GM21619 (cell line): ENCODE measurements at regions not wholly inside any gene's neighbourhood (a gene's known extent, or its start where the extent isn't known, plus 50 kb on each side); places are given as distances from the start of the nearest gene placed in this dataset.
"Not testable (repeated sequence)": the region's sequence is repeated elsewhere in the genome, so short reads cannot be mapped to it uniquely, and the experiment has no call there.

Experiments used
- ATAC-seq: cut with Tn5 transposase; IDR thresholded peaks from one replicate; pipeline ENCODE4 v1.9.1; 2021; ENCODE audit not compliant: unreplicated experiment

DNA sequence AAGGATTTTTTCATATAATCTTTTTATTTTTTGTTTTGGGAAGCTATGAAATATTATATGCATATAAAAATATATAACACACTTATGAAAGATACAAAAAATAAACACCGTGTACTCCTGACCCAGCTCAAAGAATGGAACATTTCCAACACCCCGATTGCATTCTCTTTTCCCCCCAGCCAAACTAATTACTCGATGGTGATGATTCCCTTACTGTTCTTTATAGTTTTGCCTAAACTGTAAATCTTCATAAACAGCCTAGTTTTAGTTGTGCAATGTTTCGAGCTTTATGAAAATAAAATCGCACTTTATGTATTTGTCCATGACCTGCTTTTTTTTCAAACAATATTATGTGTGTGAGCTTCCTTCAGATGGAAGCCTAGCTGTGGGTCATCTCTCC is 352.0 kb upstream of the KAZN start:
- ATAC-seq: no peak

DNA sequence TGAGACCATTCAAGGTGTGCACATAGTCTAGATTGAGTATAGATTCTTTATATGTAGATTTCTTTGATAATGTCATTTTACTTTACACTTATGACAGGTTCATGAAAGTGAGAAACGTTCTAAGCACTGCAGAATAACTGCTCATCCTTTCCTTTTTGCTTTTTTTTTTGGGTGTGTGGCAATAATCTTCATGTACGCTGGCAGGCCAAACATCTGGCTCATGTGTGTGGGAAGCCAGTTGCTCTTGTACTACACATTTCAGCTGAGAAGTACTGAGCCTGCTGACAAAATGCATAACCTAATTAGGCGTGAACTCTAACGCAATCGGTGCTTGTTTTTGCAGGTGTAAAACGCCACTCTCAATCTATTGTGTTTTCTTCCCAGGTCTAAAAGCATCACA is 350.8 kb upstream of the KAZN start:
- no peak for ATAC-seq

DNA sequence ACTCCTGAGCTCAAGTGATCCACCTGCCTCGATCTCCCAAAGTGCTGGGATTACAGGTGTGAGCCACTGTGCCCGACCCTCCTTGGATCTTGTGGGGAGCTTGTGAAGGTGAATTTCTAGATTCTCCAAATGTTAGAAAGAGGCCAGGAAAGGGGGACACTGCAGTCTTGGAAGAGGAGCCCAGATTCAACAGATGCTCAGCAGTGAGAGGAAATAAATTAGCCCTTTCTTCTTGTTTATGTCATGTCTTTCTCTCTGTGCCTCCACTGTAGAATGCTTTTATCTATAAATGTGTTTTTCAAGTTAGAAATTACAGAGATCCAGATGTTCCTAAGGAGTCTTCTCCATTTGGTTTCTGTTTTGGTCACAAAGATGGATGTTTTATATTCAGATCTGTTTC is 346.6 kb upstream of the KAZN start:
- no peak for ATAC-seq

DNA sequence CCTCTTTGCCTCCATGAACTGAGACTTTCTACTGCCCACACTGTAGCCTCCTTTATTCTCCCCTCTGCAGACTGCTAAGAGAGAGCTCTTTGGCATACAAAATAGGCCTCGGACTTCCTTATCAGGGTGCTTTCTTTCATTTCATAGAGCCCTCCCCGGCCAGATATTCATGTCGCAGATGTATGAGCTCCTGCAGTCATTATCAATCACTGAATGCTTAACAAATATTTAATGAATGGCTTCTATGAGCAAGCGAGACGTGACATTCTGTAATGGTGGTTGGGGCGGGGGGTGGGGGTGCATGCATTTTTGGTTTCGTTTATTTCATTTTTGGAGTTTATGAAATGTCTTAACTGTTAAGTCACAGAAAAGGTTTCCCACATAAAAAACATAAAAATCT is 344.8 kb upstream of the KAZN start:
- no peak for ATAC-seq

DNA sequence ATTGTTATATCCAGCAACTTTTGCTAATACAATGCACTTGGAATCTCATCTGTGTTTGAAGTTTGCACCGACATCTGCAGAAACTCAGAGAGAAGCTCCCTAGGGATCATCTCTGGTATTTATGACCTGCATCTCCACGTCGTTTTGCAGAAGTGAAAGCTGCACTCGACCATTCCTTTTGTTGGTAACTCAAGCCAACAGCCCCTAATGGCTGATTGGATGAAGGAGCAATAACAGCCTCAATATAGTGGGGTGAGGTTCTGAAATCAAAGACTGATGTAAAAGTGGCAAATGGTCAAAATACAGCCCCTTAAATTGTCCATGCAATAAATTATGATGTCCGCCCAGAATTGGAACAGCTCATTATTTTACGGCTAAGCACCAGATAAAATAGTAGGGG is 344.2 kb upstream of the KAZN start:
- no peak for ATAC-seq

DNA sequence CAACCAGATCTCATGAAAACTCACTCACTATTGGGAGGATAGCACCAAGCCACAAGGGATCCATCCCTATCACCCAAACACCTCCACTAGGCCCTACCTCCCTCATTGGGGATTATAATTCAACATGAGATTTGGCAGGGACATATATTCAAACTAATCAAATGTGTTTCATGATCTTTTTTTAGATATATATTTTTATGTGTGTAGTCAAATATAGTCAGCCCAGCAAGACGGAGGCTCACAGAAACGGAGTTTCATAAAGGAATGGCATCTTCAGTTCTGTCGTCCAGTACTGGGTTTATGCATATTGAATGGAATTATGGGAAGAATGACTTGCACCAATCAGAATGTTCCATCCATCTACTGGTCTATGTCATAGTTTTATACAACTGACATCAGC is 343.3 kb upstream of the KAZN start:
- ATAC-seq: no peak

DNA sequence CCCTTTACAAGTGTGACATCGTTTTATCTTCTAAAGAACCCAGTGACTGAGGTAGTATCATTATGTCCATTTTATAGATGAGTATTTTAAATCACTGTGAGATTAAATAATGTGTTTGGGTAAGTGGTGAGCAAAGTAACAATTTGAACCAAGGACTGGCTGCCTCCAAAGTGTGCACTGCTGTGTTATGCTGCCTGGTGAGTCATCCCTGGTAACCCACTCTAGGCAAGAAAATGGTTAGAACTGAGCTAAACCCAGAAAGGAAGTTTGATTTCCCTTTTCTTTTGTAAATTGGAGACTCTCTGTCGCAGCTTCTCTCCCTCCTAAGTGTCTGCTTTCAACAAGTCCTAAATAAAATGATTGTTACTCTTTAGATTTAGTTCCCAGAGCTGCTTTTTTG is 342.8 kb upstream of the KAZN start:
- no peak for ATAC-seq

DNA sequence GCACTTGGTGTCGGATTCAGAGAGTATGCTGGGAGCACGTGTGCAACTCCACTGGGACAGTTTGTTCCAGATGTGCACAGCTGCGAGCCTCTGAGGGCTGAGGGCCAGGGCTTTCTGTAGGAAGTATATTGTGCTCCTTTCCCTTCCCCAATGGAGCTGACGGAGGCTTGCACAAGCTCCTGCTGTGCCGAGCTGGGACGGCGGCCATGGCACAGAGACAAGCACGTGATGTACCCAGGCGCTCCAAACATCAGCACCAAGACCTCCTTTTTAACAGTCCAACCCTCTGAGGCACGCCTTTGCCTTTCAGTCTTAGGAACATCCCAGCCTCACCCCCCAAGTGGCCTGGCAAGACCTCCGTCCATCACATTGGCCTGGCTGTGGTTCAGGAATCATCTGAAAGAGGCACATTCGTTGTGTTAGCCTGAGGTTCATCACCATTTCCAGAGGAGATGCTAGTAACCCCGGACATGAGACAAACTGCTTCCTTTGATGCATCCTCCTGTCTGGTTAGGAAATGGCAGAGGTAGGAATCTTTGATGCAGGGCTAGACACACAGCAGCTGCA is 339.2 kb upstream of the KAZN start:
- ATAC-seq: no peak

DNA sequence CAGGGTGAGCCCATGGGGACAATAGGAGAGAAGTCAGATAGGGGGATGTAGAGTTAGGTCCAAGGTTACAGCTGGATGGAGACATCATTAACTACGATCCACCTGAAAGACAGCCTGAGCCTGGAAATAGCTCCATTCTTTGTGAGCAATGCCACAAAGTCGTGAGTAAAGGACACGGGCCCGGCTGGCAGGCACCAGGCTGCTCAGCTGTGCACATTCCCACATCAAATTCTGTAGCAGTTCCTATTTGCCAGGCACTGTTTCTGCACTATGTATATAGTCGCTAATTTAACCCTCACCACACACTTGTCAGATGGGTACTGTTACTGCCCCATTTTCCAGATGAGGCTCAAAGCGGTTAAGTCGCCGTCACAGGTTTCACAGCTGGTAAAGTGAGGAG is 338.0 kb upstream of the KAZN start:
- ATAC-seq: no peak

DNA sequence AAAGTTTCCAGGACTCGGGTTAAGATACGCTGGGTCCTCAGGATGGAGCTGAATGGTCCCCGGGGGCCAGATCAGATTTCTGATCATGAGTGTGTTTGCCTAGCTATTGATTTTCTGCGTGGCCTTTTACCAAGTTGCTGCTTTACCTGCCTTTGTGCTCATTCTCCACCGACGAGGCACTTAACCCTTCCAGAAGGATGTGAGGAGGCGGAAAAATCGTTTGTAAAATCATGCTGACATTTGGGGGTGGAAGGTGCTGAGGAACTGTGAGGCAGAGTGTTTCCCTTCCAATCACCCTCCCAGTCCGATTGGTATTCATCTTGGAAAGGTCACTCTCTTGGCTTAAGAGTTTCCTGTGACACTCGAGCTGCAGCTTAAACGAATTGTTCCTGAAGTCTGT is 337.1 kb upstream of the KAZN start:
- ATAC-seq: no peak

DNA sequence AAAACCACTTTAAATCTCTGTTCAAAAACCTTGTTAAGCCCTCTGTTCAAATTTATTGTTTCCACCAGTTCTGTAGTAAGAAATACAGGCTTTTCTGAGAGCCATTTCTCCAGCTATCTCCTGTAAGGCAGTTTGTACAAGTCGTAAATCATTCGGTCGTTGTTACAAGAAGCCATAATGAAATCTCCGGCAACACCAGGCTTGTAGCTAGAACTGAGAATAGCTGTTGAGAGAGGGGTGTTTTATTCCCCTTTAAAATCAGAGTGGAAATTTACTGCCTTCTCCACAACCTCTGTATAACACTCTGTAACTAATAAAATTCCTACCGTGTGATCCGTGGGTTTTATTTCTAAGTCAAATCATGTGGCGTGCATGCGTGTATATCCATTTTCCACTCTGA is 335.8 kb upstream of the KAZN start:
- ATAC-seq: no peak

DNA sequence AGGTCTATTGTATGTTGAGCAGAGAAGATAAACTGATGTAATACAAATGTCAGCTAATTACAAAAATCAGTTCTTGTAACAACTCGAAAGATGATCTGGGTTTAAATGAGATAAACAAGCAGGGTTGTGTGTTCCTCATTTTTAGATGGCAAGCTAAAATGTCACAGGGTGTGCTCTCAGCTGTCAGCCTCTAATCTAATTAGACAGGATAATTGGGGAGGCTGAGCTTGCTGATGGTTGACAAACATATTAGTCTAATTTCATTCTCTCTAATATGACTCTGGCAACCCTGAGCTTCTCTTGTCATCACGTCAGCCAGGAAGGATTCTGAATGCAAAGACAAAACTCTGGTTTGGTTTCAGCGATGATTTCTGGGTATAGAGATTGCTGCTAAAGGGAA is 335.3 kb upstream of the KAZN start:
- no peak for ATAC-seq

DNA sequence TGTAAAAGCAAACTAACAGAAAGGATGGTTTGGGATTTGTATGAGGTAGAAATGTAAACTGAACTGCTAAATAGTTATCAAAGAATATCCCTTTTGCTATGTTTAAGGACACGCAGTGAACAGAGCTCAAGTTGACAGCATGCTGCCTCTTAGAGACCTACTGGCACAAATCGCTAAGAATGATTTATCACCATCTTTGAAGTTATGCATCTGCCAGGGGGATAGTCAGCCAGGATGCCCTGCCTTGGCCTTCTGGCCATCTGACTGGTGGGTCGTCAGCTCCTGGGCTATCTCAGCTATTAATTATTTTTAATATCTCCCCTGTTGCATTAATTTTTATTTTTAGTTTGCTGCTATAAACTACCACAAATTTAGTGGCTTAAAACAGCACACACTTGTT is 334.8 kb upstream of the KAZN start:
- ATAC-seq: no peak

DNA sequence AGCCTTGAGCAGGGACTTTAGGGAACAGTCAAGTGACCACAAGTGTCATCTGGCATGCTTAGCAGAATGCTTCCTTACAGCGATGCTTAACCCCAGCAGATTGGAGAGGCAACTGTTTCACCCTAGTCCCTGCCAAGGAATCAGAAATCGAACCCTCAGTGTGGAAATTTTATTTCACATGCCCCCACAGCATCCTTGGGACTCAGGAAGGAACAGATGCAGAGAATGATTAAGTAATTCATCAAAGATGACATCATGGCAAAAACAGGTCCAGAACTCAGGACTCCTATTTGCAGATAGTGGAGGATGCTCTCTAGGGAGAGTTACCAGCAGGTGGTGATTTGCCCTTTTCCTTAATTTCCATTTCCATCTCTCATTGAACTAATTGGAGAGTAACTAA is 333.0 kb upstream of the KAZN start:
- ATAC-seq: no peak

DNA sequence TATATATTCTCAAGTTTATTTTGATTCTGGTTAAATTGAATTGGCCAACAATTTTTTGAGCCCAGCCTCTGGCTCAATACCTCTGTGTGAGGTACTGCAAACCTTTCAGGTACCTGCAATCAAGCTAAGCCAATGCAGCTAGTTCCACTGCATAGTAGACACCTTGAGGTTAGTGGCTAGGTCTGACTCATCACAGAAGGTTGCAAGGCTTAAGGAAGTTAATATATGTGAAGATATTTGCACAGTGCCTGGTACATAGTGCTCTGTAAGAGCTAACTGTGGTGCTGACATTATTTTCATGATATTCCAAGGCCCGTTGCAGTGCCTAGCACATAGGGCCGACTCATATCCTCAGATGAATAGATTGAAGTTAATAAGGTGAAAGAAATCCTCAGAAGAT is 330.5 kb upstream of the KAZN start:
- ATAC-seq: no peak

DNA sequence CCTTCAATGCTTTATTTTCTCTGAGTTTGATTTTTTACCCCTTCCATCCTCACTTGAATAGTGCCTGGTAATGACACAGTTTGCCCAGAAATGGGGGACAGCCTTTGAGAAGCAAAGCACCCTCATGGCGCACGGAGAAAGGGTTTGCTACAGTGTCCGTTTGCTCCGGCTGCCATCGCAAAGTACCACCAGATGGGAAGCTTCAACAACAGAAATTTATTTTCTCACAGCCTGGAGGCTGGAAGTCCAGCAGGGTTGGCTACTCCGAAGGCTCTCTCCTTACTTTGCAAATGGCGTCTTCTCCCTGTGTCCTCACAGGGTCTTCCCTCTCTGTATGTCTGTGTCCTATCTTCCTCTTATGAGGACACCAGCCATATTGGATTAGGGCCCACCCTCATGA is 327.7 kb upstream of the KAZN start:
- no peak for ATAC-seq

DNA sequence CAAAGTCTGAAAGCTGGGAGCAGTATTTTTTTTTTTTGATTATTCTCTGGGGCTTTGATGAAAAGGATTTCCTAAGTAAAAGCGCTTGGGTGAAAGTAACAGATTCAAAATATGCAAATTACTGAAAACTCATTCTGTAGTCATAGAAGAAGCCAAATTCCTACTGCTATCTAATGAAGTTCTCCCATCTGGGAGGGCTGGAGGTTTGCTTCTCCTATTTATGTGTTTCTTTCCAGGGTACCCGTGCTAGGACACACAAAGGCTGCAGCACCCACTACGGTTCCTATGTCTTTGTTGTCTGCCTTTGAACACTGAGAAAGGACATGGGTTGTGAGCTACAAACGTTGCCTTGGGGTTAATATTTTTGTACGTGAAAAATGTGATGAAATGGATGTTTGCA is 324.7 kb upstream of the KAZN start:
- ATAC-seq: no peak

DNA sequence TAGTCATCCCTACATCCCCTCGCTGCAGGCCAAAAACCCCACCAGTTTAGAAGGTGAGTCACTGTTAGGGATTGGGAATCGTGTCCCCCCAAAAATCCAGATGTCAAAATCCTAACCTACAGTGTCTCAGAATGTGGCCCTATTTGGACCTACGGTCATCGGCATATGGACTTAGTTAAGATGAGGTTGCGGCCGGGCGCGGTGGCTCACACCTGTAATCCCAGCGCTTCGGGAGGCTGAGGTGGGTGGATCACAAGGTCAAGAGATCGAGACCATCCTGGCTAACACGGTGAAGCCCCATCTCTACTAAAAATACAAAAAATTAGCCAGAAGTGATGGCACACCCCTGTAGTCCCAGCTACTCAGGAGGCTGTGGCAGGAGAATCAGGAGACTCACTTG is 318.6 kb upstream of the KAZN start:
- ATAC-seq: not testable (repeated sequence)

DNA sequence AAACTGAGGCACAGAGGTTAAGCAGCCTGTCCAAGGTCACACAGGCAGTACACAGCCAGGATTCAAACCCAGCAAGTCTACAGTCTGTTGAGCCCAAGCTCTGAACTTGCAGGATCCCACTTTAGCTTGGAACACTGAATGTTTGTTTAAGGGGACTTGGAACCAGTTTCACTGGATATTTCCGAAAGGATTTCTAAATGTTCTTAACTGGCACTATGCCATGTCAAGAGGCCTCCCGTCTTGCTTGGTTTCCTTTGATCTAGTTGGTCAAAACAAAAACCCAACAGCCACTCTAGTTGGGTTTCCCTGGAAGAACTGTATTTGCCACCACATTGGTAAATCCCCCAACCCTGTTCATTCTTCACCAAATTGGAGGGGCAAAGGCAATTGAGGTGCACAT is 317.6 kb upstream of the KAZN start:
- no peak for ATAC-seq

DNA sequence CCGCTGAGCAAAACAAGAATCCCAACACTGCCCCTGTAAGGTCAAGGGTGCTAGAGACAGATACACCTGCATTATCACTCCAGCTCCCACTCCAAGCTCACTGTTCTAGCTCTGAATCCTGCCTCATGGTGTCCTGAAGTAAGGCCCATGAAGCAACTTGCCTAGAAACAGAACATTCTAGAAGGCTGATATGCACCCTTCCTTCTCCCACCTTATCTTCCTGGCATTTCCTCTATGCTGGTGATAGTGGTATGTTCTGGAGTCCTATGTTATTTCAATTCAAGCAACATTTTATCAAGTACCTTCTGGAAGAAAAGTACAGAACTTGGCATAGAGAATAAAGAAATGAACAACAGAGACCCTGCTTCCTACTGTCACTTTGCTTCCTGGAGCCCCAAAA is 317.1 kb upstream of the KAZN start:
- no peak for ATAC-seq

DNA sequence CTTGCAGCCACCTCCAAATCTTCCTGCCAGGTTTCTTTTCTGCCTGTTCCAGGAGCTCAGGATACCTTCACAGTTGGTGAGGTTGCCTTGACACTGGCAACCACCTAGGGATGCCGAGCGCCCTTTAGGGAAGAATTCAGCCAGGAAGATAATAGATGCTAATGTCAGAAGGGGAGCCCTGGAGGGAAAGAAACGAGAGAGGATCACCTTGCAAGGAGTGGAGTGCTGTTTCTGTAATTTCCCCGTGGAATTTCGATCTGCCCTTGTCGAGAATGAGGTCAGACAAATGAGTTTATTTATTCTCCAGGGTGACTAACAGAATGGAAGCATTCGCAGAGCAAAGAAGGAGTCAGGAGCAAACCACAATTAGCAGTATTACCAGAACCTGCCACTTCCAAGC is 315.8 kb upstream of the KAZN start:
- ATAC-seq: no peak

DNA sequence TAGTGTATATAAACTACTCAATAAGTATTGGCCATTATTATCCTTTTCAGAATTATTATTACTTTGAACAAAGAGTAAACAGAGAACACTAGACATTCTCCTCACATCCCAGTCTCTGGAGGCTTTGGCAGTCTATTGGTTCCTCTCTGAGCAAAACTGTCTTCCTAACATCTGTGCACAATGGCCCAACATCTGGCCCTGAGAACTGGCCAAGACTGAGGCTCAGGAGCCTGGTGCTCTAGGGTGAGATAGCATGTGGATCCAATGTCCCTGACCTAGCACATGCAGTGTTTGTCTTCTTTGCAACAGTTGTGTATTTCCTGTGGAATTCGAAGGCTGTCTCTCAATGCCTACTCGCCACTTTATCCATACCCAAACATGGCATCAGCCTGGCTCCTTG is 313.2 kb upstream of the KAZN start:
- no peak for ATAC-seq

DNA sequence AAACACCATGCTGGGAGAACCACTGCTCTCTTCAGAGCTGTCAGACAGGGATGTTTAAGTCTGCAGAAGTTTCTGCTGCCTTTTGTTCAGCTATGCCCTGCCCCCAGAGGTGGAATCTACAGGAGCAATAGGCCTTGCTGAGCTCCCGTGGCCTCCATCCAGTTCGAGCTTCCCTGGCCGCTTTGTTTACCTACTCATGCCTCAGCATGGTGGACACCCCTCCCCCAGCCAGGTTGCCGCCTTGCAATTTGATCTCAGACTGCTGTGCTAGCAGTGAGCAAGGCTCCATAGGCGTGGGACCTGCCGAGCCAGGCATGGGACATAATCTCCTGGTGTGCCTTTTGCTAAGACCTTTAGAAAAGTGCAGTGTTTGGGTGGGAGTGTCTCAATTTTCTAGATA is 307.3 kb upstream of the KAZN start:
- ATAC-seq: not testable (repeated sequence)

DNA sequence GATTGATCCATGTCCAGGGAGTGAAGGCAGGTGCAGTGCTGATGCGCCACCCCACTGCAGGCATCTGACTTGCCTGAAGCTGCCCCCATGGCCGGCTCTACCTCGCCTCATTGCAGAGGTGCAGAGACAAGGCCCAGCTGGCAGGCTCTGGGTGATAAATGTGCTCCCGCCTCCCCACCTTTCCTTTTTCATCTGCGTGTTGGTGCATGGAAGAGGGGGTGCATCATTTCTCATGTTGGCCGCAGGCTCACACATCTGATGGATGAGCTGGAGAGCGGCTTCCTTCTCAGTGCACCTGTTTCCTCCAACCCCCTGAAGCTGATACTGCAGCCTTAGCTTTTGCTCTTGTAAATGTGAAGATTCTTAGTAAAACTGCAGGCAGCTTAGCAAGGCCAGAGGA is 306.0 kb upstream of the KAZN start:
- ATAC-seq: no peak
